SKM-1 treated with dmso at 0.1 percent for 144 hours (cell line): ENCODE measurements at regions not wholly inside any gene's neighbourhood (a gene's known extent, or its start where the extent isn't known, plus 50 kb on each side); places are given as distances from the start of the nearest gene placed in this dataset.
"Not testable (repeated sequence)": the region's sequence is repeated elsewhere in the genome, so short reads cannot be mapped to it uniquely, and the experiment has no call there.

Source experiments
- DNase-seq: peaks from one replicate; lab custom pipeline; 2025; ENCODE audit not compliant: unreplicated experiment; lab: John Stamatoyannopoulos, UW

DNA sequence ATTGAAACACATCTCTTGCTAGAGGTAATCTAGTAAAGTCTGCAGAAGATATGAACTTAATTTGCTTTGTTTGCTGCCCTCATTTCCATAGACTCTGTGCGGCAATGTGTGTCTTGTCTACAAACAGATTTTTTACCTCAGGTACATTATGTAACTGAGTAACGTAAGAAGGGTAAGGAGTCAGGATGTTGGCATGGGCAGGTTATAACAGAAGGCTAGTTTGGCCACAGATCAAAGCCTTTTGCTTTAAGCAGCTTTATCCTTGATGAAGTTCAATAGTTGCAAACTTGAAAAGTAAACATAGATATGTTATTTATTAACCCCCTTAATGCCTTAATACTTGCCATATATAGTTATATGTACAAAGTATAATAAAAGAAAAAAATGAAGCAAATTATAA lies 391.6 kb upstream of the FKBP1C start:
- no peak for DNase-seq

DNA sequence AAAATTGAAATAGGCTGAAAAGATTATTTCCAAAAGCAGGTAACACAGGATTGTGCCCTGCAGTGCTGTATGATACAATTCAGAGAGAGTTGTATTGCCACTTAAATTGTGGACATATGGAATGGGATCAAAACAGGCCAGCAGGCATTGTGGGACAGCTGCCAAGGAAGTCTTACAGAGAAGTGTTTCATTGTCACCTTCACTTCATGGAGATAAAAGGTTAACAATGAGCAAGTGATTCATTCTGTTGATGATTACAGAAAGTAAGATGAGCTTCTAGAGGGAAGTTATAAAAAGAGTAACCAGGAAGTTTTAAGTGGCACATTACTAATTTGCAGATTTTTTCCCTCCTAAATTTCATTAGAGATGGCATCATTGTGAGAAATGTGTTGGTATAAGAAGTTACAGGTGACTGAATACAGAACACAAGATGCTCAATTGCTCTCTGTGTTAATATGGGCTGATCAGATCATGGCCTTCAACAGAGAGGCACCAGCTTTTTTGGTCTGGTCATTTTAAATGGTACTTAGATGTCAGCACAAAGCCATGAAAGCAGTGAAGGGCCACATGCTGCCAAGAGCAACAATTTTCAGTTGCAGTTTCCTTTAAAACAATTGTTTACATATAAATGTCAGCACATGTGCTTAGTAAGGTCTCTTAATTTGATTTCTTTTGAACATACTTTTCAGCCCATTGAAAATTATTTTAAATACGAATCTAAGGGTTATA lies 402.5 kb upstream of the FKBP1C start:
- DNase-seq = no peak

DNA sequence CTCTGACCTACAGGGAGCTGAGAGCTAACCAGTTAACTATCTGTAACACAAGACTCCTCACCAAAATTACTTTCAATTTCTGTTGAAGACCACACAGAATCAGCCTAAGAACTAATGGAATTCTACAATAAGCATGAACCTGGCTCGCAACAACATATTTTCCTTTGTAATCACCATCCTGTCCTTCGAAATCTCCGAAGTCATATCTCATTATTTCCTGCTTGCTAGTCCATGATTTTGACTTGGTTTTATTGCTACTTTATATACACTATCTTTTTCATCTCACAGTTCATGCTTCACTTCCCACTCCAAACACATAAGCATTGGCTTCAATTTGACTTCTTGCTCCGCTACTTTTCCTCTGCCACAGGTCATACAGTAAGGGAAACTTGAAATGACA lies 405.8 kb upstream of the FKBP1C start:
- no peak for DNase-seq

DNA sequence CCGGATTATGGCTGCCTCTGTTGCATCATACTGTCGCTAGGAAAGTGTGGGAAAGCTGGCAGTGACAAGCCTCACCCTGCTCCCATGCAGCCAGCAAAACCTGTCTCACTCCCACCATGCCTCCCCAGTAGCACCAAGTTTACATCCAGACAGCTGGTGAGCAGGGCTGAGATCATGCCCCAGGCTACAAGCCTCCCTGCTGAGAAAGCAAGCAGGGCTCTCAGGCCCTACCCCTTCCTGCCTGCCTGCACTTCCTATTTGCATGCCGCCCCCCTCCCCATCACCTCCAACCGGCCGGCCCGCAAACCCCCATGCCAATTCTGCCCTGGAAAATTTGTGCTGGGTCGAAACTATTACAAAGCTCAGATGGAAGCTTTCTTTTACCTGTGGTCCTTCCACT lies 408.2 kb upstream of the FKBP1C start:
- DNase-seq = no peak

DNA sequence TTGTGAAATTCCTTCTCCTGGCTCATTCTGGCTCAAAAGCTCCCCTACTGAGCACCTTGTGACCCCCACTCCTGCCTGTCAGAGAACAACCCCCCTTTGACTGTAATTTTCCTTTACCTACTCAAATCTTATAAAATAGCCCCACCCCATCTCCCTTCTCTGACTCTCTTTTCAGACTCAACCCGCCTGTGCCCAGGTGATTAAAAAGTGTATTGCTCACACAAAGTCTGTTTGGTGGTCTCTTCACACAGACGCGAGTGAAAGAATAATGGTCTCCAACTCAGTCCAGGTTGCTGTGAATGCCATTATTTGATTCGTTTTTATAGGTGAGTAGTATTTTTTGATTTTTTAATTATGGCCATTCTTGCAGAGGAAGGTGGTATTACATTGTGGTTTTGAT lies 414.1 kb upstream of the FKBP1C start:
- no peak for DNase-seq

DNA sequence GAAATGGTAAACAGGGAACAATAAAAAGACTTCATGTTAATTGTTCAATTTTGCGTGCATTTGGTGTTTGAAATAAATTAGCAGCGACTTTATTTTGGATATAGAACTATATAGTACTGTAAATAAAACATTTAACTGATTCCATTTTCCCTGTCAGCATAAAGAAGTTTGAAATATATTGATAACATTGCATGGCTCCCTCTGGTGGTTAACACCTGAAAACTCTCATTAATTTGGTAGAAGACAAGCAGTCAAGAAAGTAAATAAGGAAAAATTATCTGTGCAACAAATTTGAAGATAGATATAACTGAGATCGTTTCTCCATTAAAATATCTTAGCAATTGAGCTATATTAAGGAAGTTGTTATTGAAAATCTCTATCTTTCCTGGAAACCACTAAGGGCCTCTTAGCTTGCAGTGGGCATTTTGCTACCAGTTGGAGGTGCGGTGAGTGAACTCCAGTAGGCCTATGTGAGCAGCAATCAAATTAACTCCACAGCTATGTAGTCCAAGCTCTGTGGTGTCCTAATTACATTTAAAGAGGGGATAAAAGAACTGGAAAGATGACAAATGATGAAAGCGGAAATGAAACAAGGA lies 435.7 kb upstream of the FKBP1C start:
- DNase-seq = peak; percentile 2

DNA sequence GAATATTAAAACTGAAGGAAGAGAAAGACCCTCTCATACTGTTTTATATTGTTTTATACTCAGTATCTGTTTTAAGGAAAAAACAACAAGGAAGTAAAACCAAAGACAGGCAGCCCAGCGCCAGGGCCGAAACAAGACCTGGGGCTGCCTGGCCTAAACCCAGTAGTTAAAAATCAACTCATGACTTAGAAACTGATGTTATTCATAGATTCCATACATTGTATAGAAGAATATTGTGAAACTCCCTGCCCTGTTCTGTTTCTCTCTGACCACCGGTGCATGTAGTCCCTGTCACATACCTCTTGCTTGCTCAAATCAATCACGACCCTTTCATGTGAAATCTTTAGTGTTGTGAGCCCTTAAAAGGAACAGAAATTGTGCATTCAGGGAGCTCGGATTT lies 445.1 kb upstream of the FKBP1C start:
- DNase-seq = not testable (repeated sequence)

DNA sequence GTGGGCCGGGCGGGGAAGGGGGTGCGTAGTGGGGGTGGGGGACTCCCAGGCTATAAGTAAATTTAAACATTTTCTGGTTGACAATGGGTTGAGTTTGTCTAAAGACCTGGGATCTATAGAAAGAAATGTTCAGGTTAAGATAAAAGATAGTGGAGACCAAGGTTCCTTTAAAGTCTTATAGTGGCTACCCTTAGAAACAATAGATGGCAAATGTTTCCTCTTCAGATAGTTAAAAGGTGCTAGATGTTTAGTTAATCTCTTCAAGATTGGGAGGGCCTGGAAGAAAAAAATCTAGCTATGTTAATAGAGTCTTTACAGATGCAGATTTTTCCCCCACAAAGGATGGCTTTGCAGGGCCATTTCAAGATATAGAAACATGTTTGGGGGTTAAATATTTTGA lies 446.4 kb upstream of the FKBP1C start:
- no peak for DNase-seq

DNA sequence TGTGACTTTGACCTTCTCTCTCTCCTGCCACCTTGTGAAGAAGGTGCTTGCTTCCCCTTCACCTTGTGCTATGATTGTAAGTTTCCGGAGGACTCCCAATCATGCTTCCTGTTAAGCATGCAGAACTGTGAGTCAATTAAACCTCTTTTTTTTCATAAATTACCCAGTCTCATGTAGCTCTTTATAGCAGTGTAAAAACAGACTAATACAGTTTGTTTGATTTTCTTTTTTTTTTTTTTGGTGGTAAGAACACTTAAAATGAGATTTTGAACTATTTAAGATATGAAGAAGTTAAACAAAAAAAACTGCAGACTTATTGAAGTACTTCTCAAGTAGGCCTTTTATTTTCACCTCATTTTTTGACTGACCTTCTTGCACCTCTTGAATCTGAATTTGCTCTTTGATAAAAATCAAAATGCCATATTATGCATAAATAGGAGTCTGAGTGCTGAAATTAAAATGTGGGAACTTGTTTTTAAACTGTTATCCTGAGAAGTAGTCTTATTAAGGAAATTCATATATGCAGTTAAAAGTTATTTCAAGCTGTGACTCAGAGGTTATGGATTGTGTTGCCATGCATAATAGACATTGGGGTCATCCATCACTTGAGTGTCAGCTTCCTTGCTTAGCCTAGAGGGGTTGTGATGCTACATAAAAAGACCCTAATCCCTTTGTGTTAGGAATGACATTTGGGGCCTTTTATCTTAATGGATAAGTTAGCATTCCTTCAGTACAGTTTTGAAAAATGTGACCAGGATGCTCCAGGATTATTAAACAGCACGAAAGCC lies 447.9 kb upstream of the FKBP1C start:
- DNase-seq = no peak

DNA sequence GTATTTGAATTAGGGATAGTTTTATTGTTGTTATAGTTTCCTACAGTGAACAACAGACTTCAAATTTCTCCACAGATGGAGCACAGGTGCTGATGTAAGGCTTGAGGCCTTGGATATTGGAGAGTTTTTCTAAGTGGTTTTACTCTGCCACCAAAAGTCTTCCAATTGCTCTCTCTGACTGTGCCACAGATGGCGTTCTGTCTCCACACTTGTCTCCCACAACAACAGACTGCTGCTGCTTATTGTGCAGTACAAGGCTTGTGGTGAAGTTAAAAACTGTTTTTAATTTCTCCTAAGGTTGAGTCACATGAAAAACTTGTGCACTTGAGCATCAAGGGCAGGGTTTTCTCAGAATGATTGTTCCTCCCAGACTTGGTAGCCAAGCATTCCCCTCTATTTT lies 460.9 kb upstream of the KHDRBS2 start:
- no peak for DNase-seq

DNA sequence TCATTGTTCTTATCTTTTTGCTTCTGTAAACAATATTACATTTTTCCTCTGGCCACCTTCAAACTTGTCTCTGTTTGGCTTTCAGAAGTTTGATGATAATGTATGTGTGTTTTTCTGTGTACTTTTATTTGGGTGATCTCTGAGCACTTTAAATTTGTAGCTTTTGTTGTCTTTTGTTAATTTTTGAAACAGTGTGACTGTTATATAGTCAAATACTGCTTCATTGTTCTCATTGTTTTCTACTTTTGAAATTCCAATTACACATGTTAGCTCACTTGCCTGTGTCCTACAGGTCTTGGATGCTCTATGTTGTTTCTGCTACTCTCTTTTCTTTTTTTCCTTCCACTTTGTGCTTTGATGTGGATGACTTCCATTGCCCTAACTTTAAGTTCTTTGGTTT lies 460.1 kb upstream of the KHDRBS2 start:
- no peak for DNase-seq

DNA sequence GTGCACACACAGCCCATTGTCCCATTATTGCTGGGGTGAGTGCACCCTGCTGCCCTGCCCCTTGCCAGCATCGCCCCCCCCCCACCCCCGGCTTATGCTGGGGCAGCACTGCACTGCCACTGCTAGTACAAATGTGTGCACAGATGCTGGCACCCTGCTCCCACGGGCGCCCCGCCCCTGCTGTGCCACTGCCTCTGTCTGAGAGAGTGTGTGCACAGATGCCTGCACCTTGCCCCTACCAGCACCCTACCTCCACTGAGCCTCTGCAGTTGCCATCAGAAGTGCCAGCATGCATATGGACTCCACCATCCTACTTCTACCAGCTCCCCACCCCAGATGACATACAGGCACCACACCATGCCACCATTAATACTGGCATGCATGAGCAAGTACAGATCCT lies 454.6 kb upstream of the KHDRBS2 start:
- no peak for DNase-seq

DNA sequence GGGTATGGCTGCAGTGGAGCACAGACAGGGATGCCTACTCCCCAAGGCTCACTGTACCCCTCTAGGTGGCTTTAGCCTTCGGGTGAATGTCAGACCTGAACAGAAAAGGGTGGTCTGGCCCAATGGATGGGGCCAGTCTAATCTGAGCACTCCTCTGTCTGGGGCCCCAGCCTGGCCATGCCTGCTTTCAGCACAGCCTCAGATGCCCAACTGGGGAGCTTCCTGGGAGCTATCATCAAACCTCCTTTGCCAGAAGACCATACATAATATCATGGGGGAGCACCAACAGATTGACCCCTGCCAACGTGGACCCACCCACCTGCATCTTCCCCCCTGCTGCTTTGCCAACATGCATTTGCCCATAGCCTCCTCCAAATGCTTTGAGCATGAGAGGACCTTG lies 454.1 kb upstream of the KHDRBS2 start:
- no peak for DNase-seq

DNA sequence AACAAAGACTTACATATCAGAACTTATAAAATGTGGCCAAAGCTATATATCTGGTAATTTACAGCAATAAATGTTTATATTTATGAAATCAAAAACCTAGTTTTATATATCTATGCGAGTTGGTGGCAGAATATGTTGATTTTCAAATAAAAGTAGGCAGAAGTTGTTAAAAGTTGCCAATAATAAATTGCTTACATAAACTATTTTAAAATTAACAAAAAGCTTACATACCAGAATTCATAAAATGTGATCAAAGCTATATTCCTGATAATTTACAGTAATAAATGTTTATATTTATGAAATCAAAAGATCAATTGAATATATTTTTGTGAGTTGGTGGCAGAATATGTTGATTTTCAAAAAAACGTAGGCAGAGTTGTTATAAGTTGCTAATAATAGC lies 451.8 kb upstream of the KHDRBS2 start:
- no peak for DNase-seq

DNA sequence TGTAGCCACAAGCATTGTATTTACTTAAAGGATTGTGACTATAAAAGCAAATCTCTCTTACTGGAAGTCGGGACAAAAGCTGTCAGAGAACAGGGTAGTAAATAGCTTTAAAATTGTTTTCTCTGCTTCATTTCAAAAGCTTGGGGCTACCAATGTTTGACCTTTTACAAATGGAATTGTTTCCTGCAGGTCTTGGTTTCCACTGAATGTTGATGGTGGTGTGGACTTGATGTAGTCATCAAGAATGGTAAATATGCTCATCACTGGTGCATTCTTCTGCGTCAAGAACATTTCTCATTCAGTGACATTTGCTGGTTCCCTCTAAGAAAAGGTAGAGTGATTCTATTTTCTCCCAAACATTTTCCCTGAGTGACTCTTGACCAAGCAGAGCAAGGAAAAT lies 435.4 kb upstream of the KHDRBS2 start:
- DNase-seq = no peak

DNA sequence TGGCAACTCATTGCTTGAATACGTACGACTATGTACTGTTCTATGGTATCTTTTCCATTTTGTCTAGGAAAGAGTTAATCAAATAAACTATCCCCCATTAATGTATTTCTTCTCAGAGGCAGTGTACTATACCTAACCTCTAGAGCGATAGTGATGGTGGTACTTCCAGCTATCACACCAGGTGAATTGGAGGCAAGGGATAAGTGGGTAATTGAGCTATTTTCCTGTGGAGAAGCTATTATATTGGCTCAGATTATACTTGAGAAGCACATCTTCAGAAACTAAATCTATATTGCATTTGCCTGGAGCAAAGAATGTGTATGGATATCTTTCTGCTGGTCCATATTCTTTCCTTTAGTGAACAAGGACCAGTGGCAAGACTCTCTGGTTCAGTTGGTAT lies 430.7 kb upstream of the KHDRBS2 start:
- no peak for DNase-seq

DNA sequence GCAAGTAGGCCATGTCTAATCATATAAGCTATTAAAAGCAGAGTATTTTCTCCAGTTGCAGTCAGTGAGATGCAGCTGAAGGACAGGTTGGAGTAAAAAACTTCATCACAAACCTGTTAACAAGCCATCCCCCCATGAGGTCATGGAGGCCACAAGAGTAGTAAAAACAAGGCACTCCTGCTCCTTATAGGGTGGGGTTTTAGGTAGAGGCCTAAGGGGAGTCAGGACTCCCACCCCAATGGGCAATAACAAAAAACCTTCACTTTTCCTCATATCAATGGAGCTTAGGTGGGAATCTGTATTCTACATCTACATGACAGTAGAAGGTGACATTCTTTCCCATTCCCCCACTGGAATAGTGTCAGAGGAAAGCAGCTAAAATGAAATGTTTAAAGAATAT lies 428.1 kb upstream of the KHDRBS2 start:
- DNase-seq = no peak

DNA sequence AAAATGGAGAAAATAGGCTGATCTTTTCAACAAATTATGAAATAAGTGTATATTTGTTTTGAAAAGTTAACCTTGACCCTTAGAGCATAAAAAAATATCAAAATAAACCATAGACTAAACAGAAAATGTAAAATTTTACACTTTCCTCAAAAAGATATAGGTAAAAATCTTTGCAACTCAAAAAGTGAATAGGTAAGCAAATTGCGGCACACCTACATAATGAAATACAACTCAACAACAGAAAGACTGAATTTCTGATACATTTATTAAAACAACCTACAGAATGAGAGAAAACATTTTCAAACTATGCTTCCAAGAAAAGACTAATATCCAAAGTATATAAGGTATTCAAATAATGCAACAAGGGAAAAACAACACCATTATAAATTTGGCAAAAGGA lies 425.7 kb upstream of the KHDRBS2 start:
- no peak for DNase-seq

DNA sequence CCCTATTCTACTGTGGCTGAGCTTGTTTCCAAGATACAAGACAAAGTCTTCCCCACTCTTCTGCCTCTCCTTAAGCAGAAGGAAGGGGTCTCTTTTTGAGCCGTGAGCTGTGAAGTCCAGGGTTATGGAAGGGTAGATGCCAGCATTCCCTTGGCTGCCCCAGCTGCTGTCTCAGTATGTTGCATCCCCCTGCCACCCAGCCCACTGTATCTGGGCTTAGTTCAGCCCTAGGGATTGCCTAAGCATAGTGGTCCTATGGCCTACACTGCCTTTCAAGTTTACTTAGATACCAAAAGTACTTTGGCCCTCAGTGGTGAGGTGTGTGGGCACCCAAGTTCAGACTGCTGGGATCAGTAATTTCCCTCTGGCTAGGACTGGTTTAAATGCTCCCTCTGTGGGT lies 421.9 kb upstream of the KHDRBS2 start:
- no peak for DNase-seq

DNA sequence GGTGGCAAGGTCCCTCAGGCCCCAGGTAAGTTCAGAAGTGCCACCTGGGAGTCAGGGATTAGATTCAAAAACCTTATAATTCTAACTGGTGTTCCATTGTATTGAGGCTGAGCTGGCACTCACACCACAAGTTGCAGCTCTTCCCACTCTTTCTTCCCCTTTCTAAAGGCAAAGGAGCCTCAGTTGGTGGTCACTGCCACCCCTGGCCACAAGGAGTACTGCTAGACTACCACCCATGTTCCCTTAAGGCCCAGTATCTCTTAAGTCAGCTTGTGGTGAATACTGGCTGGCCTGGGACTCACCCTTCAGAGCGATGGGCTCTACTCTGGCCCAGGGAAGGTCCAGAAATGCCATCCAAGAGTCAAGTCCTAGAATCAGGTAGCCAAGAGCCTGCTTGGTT lies 421.1 kb upstream of the KHDRBS2 start:
- DNase-seq = peak; percentile 30

DNA sequence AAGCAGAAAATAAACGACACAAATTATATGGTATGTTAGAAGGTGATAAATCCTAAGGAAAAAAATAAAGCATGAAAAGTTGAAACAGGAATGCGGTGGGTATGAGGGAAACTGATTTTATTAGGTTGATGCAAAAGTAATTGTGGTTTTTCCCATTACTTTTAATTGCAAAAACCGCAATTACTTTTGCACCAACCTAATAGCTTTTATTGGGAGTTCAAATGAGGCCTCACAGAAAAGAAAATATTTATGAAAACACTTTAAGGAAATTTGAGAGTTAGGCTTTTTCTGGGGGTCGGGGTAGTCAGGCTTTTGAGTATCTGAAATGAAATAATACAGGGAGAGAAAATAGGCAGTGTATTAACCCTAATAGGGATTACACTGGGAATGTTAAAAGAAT lies 397.0 kb upstream of the KHDRBS2 start:
- no peak for DNase-seq

DNA sequence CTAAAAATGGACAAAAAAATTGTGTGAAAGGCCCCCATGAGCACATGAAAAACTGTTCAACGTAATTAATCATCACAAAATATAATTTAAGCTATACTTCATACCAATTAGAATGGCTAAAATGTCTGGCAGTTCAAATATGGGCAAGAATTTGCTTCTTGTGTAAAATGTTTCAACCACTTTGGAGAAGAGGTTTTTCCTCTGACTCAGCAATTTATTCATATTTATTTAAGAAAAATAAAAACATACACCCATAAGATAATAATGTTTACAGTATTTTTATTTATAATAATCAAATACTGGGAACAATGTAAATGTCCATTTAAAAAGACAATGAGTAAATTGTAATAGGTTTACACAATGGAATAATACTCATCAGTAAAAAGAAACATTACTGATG lies 395.1 kb upstream of the KHDRBS2 start:
- no peak for DNase-seq
